Astrocyte (in vitro differentiated cells and primary cell): ENCODE measurements at regions not wholly inside any gene's neighbourhood (a gene's known extent, or its start where the extent isn't known, plus 50 kb on each side); places are given as distances from the start of the nearest gene placed in this dataset.

ENCODE experiments used
- EZH2 ChIP-seq: IDR thresholded peaks from 2 replicates; pipeline ENCODE4 v1.6.1; 2012; ENCODE audit warnings: mild to moderate bottlenecking, low read length, inconsistent platforms; ENCODE audit not compliant: insufficient read depth
- TF ChIP-seq, protein P1 (sequence below): IDR thresholded peaks from 2 replicates; pipeline ENCODE4 v1.5.1; 2011; ENCODE audit warnings: low read depth, mild to moderate bottlenecking, inconsistent platforms, low read length, moderate library complexity; ENCODE audit not compliant: insufficient read depth

DNA sequence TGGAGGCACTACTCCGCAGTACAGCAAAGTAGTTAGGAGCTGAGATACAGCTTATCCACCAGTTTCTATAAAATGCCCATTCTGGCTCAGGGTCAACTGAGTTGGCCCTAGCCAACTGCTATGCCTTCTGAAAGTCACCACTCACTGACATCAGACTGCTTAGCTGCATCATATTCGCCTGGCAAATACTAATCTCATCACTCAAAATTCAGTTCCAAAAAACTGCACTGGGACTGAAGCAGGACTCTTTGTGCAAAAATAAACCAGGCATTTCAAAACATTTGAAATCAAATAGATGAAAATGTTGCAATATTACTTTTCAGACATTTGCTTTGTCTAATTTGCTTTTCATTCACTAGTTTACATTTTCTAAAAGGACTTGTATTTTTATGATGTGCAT is 230.0 kb downstream of the ALDH8A1 start:
- no peak for TF ChIP-seq EZH2
- TF ChIP-seq, protein P1, sequence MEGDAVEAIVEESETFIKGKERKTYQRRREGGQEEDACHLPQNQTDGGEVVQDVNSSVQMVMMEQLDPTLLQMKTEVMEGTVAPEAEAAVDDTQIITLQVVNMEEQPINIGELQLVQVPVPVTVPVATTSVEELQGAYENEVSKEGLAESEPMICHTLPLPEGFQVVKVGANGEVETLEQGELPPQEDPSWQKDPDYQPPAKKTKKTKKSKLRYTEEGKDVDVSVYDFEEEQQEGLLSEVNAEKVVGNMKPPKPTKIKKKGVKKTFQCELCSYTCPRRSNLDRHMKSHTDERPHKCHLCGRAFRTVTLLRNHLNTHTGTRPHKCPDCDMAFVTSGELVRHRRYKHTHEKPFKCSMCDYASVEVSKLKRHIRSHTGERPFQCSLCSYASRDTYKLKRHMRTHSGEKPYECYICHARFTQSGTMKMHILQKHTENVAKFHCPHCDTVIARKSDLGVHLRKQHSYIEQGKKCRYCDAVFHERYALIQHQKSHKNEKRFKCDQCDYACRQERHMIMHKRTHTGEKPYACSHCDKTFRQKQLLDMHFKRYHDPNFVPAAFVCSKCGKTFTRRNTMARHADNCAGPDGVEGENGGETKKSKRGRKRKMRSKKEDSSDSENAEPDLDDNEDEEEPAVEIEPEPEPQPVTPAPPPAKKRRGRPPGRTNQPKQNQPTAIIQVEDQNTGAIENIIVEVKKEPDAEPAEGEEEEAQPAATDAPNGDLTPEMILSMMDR: no peak
